ENCODE measurements at regions not wholly inside any gene's neighbourhood (a gene's known extent, or its start where the extent isn't known, plus 50 kb on each side); places are given as distances from the start of the nearest gene placed in this dataset.

DNA sequence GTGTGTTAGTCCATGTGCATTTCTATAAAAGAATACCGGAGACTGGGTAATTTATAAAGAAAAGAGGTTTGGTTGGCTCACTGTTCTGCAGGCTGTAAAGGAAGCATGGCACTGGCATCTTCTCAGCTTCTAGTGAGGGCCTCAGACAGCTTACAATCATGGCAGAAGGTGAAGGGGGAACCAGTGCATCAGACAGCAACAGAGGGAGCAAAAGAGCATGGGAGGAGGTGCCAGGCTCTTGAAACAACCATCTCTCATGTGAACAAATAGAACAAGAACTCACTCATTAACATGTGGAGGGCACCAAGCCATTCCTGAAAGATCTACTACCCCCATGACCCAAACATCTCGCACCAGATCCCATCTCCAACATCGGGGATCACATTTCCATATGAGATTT is 89.2 kb upstream of the IL33 start:
- no peaks in the 10 kb centered on the region for H3K4me1 ChIP-seq
- H3K27ac ChIP-seq: no peak overlapping the region
- no peaks in the 10 kb centered on the region for H3K27me3 ChIP-seq
- no peaks in the 10 kb centered on the region for H3K9me3 ChIP-seq
- no peaks in the 10 kb centered on the region for H3K36me3 ChIP-seq
- H3K4me3 ChIP-seq: no peak overlapping the region
- DNase-seq (no peak), ATAC-seq (no peak)
- intact Hi-C loops (cut with DNase I): no loop called here
- 91 to 97% (median 95%) methylated on average over 3 of the region's 3 CpGs for WGBS, 4 donors
- no peak for TF ChIP-seq POLR2A (IDR thresholded peaks at IDR 0.05)
- TF ChIP-seq, protein P1, sequence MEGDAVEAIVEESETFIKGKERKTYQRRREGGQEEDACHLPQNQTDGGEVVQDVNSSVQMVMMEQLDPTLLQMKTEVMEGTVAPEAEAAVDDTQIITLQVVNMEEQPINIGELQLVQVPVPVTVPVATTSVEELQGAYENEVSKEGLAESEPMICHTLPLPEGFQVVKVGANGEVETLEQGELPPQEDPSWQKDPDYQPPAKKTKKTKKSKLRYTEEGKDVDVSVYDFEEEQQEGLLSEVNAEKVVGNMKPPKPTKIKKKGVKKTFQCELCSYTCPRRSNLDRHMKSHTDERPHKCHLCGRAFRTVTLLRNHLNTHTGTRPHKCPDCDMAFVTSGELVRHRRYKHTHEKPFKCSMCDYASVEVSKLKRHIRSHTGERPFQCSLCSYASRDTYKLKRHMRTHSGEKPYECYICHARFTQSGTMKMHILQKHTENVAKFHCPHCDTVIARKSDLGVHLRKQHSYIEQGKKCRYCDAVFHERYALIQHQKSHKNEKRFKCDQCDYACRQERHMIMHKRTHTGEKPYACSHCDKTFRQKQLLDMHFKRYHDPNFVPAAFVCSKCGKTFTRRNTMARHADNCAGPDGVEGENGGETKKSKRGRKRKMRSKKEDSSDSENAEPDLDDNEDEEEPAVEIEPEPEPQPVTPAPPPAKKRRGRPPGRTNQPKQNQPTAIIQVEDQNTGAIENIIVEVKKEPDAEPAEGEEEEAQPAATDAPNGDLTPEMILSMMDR (IDR thresholded peaks at IDR 0.05): no peak

DNA sequence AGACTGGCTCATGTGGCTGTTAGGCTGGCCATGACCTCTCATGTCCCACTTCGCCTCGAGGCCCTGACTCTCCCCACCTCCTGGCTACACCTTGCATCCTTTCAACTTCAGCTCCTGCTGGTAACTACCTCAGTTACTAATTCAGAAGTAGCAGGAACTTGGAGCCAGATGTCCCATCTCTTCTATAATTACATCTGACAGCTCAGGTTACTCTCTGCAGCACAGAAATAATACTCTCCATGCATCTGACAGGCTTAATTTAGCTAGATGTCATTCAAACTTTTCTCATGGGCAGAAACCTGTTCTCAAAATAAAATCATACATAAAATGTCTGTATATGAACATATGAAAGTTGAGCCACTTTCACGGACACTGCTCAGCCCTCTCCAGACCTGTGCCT is 92.2 kb upstream of the IL33 start:
- Histone ChIP-seq H3K4me1 (no peaks in the 10 kb centered on the region), H3K27me3 (no peaks in the 10 kb centered on the region), H3K9me3 (no peaks in the 10 kb centered on the region), H3K4me3 (no peak overlapping the region), H3K36me3 (no peaks in the 10 kb centered on the region), H3K27ac (no peak overlapping the region)
- ATAC-seq (no peak), DNase-seq (no peak)
- intact Hi-C loops (cut with DNase I): no loop called here
- TF ChIP-seq POLR2A (IDR thresholded peaks at IDR 0.05): no peak
- TF ChIP-seq, protein P1 (IDR thresholded peaks at IDR 0.05): no peak
- WGBS, 4 donors: 47 to 67% (median 49%) methylated on average over 3 of the region's 3 CpGs

DNA sequence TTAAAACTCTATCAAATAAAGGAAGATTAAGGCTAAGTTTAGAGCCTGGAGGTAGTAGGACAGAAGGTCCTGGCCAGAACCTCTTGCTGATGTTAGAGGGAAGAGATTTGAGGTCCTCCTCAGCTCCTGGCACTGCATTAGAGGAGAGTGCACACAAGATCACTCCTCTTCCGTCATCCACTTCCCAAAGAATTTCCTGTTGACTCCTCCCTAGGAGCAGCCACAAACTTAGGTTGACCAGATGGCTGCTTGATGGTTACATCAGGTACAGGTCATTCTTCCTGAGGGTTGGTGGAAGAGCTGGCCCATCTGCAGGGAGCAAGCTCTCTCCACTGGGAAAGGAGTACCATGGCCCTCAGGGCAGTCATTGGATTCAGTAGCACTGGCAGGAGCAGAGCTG is 93.9 kb upstream of the IL33 start:
- H3K36me3 ChIP-seq: no peaks in the 10 kb centered on the region
- ATAC-seq (peak; percentile 31 to 65 (median 40)), DNase-seq (no peak)
- H3K4me1 ChIP-seq: no peaks in the 10 kb centered on the region
- intact Hi-C loops (cut with DNase I): no loop called here
- no peak overlapping the region for H3K27ac ChIP-seq
- no peak overlapping the region for H3K4me3 ChIP-seq
- WGBS, 4 donors: 40 to 57% (median 43%) methylated on average over 1 of the region's 1 CpG
- TF ChIP-seq POLR2A (IDR thresholded peaks at IDR 0.05): no peak
- TF ChIP-seq, protein P1 (IDR thresholded peaks at IDR 0.05): no peak
- no peaks in the 10 kb centered on the region for H3K9me3 ChIP-seq
- H3K27me3 ChIP-seq: no peaks in the 10 kb centered on the region

DNA sequence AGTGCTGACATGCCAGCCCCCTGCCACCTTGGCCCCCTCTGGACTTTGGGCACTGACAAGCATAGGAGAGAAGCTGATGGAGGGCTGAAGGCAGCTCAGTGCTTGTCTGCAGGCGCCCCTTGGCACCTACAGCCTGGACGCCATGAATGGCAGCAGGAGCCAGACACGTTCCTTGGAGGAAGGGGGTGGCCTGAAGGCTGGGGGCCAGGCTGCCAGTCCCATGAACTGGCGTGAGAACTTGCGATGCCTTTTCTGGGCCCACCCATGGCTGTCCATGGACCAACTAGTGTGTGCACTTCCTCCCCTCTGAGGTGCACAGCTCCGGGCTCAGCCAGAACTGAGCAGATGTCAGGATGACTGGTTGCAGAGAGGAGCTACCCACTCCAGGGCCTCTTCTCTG is 99.0 kb upstream of the RANBP6 start:
- intact Hi-C loops (cut with DNase I): no loop called here
- TF ChIP-seq POLR2A (IDR thresholded peaks at IDR 0.05): no peak
- TF ChIP-seq, protein P1 (IDR thresholded peaks at IDR 0.05): no peak
- H3K27ac ChIP-seq: no peak overlapping the region
- H3K27me3 ChIP-seq: no peaks in the 10 kb centered on the region
- no peaks in the 10 kb centered on the region for H3K9me3 ChIP-seq
- H3K36me3 ChIP-seq: no peaks in the 10 kb centered on the region
- H3K4me1 ChIP-seq: no peaks in the 10 kb centered on the region
- H3K4me3 ChIP-seq: no peak overlapping the region
- WGBS, 4 donors: 87 to 97% (median 94%) methylated on average over 3 to 6 of the region's 6 CpGs
- DNase-seq (no peak), ATAC-seq (no peak)

All from heart left ventricle (tissue), 16 donors.